H1 (cell line): ENCODE measurements at regions not wholly inside any gene's neighbourhood (a gene's known extent, or its start where the extent isn't known, plus 50 kb on each side); places are given as distances from the start of the nearest gene placed in this dataset.

Source experiments
- BCL11A ChIP-seq, 2 experiments: IDR thresholded peaks; one replicate each; pipeline ENCODE4 v1.6.1; 2011; ENCODE audit warnings: low read depth in 2 of 2, low read length in 2 of 2, mild to moderate bottlenecking in 2 of 2
- KDM1A ChIP-seq: fragments of 200-600, 300-600 bp; sonication (generic); IDR thresholded peaks from 2 replicates; pipeline ENCODE4 v1.7.1; 2016; ENCODE audit warnings: mild to moderate bottlenecking, low read length, borderline replicate concordance
- RBBP5 ChIP-seq: IDR thresholded peaks from 2 replicates; pipeline ENCODE4 v1.7.1; 2012; ENCODE audit warnings: low read depth, mild to moderate bottlenecking, inconsistent platforms, low read length, moderate library complexity, borderline replicate concordance
- SP4 ChIP-seq: IDR thresholded peaks from 2 replicates; pipeline ENCODE4 v1.6.1; 2012; ENCODE audit warnings: low read length, inconsistent platforms
- TF ChIP-seq, protein P1 (sequence below): IDR thresholded peaks from 2 replicates; pipeline ENCODE4 v1.6.1; 2011; ENCODE audit warnings: low read depth, mild to moderate bottlenecking, low read length; ENCODE audit not compliant: insufficient read depth

- TF ChIP-seq RBBP5 (no peak), BCL11A (IDR thresholded peaks at IDR 0.05; ENCODE audit: low read depth in 2 of 2, low read length in 2 of 2) (no peak), KDM1A (no peak), SP4 (no peak)
- TF ChIP-seq, protein P1, sequence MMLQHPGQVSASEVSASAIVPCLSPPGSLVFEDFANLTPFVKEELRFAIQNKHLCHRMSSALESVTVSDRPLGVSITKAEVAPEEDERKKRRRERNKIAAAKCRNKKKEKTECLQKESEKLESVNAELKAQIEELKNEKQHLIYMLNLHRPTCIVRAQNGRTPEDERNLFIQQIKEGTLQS: no peak
- TF ChIP-seq, all 59 proteins: peak for 0
These were observed 61.8 kb upstream of the PRR20G start (continued) for GRCh38 chr3:127349501-127350171.
